ENCODE measurements at regions not wholly inside any gene's neighbourhood (a gene's known extent, or its start where the extent isn't known, plus 50 kb on each side); places are given as distances from the start of the nearest gene placed in this dataset.
"Not testable (repeated sequence)": the region's sequence is repeated elsewhere in the genome, so short reads cannot be mapped to it uniquely, and the experiment has no call there.

DNA sequence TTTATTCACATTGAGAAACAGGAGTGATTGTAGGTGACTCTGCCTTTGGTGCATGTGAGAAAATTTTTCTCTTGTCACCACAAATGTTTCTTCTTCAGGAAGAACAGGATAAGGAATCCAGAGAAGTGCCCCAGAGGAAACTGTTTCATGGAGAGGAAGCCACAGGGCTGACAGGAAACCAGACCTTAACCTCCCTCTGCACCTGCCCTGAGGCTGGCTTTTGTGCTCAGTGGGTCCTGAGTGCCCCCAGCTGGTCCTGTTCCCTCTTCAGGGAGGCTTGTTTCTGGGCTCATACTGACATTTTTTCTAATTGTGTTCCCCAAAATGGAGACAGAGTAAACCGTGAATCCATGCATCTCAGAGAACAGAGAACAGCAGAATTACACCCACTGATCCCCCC lies 546.3 kb downstream of the GOLGA6L6 start:
- H3K4me3 Mint-ChIP-seq (ENCODE audit: unreplicated experiment); H3K4me1 Mint-ChIP-seq (ENCODE audit: low read depth, unreplicated experiment); H3K4me3 ChIP-seq (ENCODE audit: insufficient read depth, low read depth, low read length); H3K9me3 Mint-ChIP-seq (ENCODE audit: unreplicated experiment); H3K36me3 Mint-ChIP-seq (ENCODE audit: low read depth, unreplicated experiment); H3K27me3 ChIP-seq (ENCODE audit: insufficient read depth, low read length); H3K9me3 ChIP-seq (ENCODE audit: insufficient read depth, low read depth, low read length); H3K4me1 ChIP-seq (ENCODE audit: insufficient read depth, low read length); H4K20me1 ChIP-seq (ENCODE audit: insufficient read depth, low read length); H3K27me3 Mint-ChIP-seq (ENCODE audit: low read depth, unreplicated experiment); H3K27ac ChIP-seq (ENCODE audit: low read depth, low read length); H2AFZ ChIP-seq (ENCODE audit: low read depth, low read length); H3K27ac Mint-ChIP-seq (ENCODE audit: unreplicated experiment); H3K9ac ChIP-seq (ENCODE audit: low read length); H3K36me3 ChIP-seq (ENCODE audit: insufficient read depth, low read length); DNase-seq (ENCODE audit: low read depth); H3K79me2 ChIP-seq (ENCODE audit: insufficient read depth, low read length); FAIRE-seq; H3K4me2 ChIP-seq (ENCODE audit: low read length): not testable (repeated sequence)

GRCh38 chr15:19992428-19992827 lies 549.2 kb downstream of the GOLGA6L6 start:
- Histone ChIP-seq H3K4me1 (ENCODE audit: insufficient read depth, low read length) (no peaks in the 10 kb centered on the region), H2AFZ (ENCODE audit: low read depth, low read length) (no peak overlapping the region), H3K4me2 (ENCODE audit: low read length) (no peak overlapping the region), H3K36me3 (ENCODE audit: insufficient read depth, low read length) (no peaks in the 10 kb centered on the region), H3K4me3 (ENCODE audit: insufficient read depth, low read depth, low read length) (no peak overlapping the region), H3K27ac (ENCODE audit: low read depth, low read length) (no peak overlapping the region), H4K20me1 (ENCODE audit: insufficient read depth, low read length) (no peaks in the 10 kb centered on the region), H3K9ac (ENCODE audit: low read length) (no peak overlapping the region), H3K79me2 (ENCODE audit: insufficient read depth, low read length) (no peaks in the 10 kb centered on the region), H3K9me3 (ENCODE audit: insufficient read depth, low read depth, low read length) (peaks cover 7% of the 10 kb centered on the region), H3K27me3 (ENCODE audit: insufficient read depth, low read length) (no peaks in the 10 kb centered on the region)
- FAIRE-seq = no peak
- DNase-seq (ENCODE audit: low read depth) = no peak
- Mint-ChIP-seq H3K9me3 (ENCODE audit: unreplicated experiment) (peaks cover 8% of the 10 kb centered on the region), H3K4me1 (ENCODE audit: low read depth, unreplicated experiment) (no peaks in the 10 kb centered on the region), H3K27me3 (ENCODE audit: low read depth, unreplicated experiment) (no peaks in the 10 kb centered on the region), H3K4me3 (ENCODE audit: unreplicated experiment) (no peak overlapping the region), H3K36me3 (ENCODE audit: low read depth, unreplicated experiment) (no peaks in the 10 kb centered on the region), H3K27ac (ENCODE audit: unreplicated experiment) (no peak overlapping the region)
- TF ChIP-seq EZH2 (IDR thresholded peaks at IDR 0.05; ENCODE audit: insufficient read depth, low read length) (no peak), CTCF (IDR thresholded peaks at IDR 0.05; ENCODE audit: insufficient read depth, low read depth, low read length) (no peak)

DNA sequence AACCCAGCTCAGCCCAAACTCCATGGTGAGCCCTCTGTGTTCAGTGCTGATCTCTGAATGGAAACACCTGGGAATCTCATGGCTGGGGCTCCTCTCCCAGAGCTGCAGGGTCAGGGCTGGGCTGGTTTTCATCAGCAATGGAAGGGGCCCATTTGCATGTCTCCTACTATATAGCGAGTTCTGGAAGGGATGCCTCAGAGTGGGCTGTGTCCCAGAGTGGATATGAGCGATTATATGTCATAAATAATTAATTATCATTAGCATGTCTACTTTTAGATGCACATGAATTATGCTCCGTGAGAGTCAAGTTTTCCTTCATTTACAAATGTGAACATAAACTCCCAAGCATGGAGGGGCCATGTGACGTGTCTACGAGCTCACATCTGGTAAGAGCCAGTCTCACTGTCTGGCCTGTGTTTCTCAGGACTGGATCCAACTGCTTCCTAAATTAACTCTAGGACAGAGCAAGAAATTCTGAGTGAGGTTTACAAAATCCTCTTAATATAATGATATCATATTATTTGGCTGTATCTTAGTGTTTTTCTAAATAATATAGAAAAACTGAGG lies 553.4 kb downstream of the GOLGA6L6 start:
- no peak overlapping the region for H3K27ac Mint-ChIP-seq (ENCODE audit: unreplicated experiment)
- no peak overlapping the region for H3K4me2 ChIP-seq (ENCODE audit: low read length)
- H3K4me1 Mint-ChIP-seq (ENCODE audit: low read depth, unreplicated experiment) = no peaks in the 10 kb centered on the region
- DNase-seq (ENCODE audit: low read depth) = no peak
- no peaks in the 10 kb centered on the region for H3K79me2 ChIP-seq (ENCODE audit: insufficient read depth, low read length)
- peaks cover 8% of the 10 kb centered on the region for H3K9me3 Mint-ChIP-seq (ENCODE audit: unreplicated experiment)
- no peak overlapping the region for H3K9ac ChIP-seq (ENCODE audit: low read length)
- no peaks in the 10 kb centered on the region for H4K20me1 ChIP-seq (ENCODE audit: insufficient read depth, low read length)
- H3K4me3 Mint-ChIP-seq (ENCODE audit: unreplicated experiment) = no peak overlapping the region
- no peaks in the 10 kb centered on the region for H3K36me3 Mint-ChIP-seq (ENCODE audit: low read depth, unreplicated experiment)
- no peaks in the 10 kb centered on the region for H3K36me3 ChIP-seq (ENCODE audit: insufficient read depth, low read length)
- no peak overlapping the region for H2AFZ ChIP-seq (ENCODE audit: low read depth, low read length)
- no peaks in the 10 kb centered on the region for H3K27me3 ChIP-seq (ENCODE audit: insufficient read depth, low read length)
- no peak overlapping the region for H3K27ac ChIP-seq (ENCODE audit: low read depth, low read length)
- TF ChIP-seq EZH2 (IDR thresholded peaks at IDR 0.05; ENCODE audit: insufficient read depth, low read length) (no peak), CTCF (IDR thresholded peaks at IDR 0.05; ENCODE audit: insufficient read depth, low read depth, low read length) (no peak)
- H3K4me3 ChIP-seq (ENCODE audit: insufficient read depth, low read depth, low read length) = no peak overlapping the region
- H3K27me3 Mint-ChIP-seq (ENCODE audit: low read depth, unreplicated experiment) = no peaks in the 10 kb centered on the region
- H3K9me3 ChIP-seq (ENCODE audit: insufficient read depth, low read depth, low read length) = peaks cover 9% of the 10 kb centered on the region
- H3K4me1 ChIP-seq (ENCODE audit: insufficient read depth, low read length) = no peaks in the 10 kb centered on the region
- no peak for FAIRE-seq
